WTC11 (cell line): ENCODE measurements at regions not wholly inside any gene's neighbourhood (a gene's known extent, or its start where the extent isn't known, plus 50 kb on each side); places are given as distances from the start of the nearest gene placed in this dataset.

Experiments
- EMX1 ChIP-seq: fragments of 250-450 bp; sonication (Bioruptor Pico); IDR thresholded peaks from 2 replicates; pipeline ENCODE4 v1.8.0; 2021; ENCODE audit warnings: mild to moderate bottlenecking
- FOXJ3 ChIP-seq: sonication (generic); formaldehyde crosslinking; IDR thresholded peaks from 2 replicates; pipeline ENCODE4 v1.9.0; 2021; ENCODE audit warnings: missing genetic modification reagents, mild to moderate bottlenecking, borderline replicate concordance
- FOXK1 ChIP-seq: sonication (generic); formaldehyde crosslinking; IDR thresholded peaks from 2 replicates; pipeline ENCODE4 v1.8.0; 2022; ENCODE audit warnings: mild to moderate bottlenecking, moderate library complexity, missing genetic modification reagents
- MXD4 ChIP-seq: fragments of 250-450 bp; sonication (Bioruptor Pico); IDR thresholded peaks from 2 replicates; pipeline ENCODE4 v1.8.0; 2021; ENCODE audit warnings: mild to moderate bottlenecking, moderate library complexity, borderline replicate concordance
- TF ChIP-seq, protein P1 (sequence below): fragments of 200-600 bp; IDR thresholded peaks from 2 replicates; pipeline ENCODE4 v1.8.0; 2022; ENCODE audit warnings: antibody characterized with exemption
- TF ChIP-seq, protein P2 (sequence below): sonication (generic); formaldehyde crosslinking; IDR thresholded peaks from 2 replicates; pipeline ENCODE4 v1.8.1; 2023; ENCODE audit warnings: mild to moderate bottlenecking, missing genetic modification reagents, moderate library complexity

DNA sequence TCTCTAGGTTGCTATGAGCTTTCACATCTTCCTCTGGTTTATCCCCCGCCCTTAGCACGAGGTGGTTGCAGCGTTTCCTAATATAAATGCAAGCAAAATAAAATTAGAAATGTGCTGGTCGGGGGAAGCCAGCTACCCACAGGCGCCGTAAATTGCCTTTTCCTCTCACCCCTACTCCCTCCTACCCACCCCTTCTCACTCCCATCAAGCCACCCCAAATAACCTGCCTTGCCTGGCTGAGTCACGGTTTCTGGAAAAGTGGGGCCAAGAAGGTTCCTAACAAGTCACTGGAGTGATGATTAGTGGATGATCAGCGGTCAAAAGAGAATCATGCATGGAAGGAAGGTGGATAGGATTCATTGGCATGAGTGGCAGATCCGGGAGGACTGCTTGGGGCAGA, 120.9 kb upstream of the RBFOX1 start:
- TF ChIP-seq, protein P1, sequence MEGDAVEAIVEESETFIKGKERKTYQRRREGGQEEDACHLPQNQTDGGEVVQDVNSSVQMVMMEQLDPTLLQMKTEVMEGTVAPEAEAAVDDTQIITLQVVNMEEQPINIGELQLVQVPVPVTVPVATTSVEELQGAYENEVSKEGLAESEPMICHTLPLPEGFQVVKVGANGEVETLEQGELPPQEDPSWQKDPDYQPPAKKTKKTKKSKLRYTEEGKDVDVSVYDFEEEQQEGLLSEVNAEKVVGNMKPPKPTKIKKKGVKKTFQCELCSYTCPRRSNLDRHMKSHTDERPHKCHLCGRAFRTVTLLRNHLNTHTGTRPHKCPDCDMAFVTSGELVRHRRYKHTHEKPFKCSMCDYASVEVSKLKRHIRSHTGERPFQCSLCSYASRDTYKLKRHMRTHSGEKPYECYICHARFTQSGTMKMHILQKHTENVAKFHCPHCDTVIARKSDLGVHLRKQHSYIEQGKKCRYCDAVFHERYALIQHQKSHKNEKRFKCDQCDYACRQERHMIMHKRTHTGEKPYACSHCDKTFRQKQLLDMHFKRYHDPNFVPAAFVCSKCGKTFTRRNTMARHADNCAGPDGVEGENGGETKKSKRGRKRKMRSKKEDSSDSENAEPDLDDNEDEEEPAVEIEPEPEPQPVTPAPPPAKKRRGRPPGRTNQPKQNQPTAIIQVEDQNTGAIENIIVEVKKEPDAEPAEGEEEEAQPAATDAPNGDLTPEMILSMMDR: no peak
- TF ChIP-seq MXD4 (CRISPR knock-in tag) (no peak), EMX1 (CRISPR knock-in tag) (no peak), FOXJ3 (CRISPR knock-in tag) (no peak), FOXK1 (CRISPR knock-in tag) (no peak)
- TF ChIP-seq, protein P2, sequence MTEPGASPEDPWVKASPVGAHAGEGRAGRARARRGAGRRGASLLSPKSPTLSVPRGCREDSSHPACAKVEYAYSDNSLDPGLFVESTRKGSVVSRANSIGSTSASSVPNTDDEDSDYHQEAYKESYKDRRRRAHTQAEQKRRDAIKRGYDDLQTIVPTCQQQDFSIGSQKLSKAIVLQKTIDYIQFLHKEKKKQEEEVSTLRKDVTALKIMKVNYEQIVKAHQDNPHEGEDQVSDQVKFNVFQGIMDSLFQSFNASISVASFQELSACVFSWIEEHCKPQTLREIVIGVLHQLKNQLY (CRISPR knock-in tag): no peak
